ENCODE measurements at regions not wholly inside any gene's neighbourhood (a gene's known extent, or its start where the extent isn't known, plus 50 kb on each side); places are given as distances from the start of the nearest gene placed in this dataset.

DNA sequence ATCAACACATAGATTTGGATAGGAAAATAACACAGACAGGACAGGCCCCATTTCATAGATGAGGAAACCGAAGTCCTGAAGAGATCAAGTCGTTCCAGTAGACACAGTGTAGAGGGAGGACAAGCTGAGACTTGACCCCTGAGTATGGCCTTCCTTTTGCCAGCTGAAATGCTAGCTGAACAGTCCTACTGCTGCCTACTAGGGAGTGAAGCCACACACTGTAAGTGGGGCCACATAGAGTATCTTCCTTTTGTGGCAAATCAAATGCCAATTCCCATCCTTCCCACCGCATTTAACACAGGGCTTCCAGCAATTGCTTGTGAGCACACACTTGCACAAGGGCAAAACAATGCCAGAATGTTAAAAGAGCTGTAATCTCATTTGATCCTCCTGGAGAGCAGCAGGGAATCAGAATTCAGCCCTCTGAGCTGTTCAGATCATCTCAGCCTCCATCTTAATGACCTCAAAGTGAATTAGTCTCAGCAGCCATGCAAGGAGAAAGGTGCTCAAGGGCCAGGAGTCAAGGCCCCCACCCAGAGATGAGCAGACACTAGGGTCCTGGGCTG is 380.5 kb downstream of the EMP1 start:
- peaks cover 2 to 4% of the 10 kb centered on the region in 2 donors for H3K27me3 Mint-ChIP-seq
- no peak overlapping the region for H3K27ac ChIP-seq (ENCODE audit: low read length)
- POLR2A ChIA-PET = no interaction called here
- no peak for DNase-seq
- ATAC-seq (replicated peaks in 1 of 4) = no peak
- 83% methylated on average over 1 of the region's 3 CpGs for WGBS (ENCODE audit: insufficient coverage)
- H3K4me1 Mint-ChIP-seq = no peaks in the 10 kb centered on the region
- H3K36me3 Mint-ChIP-seq = no peaks in the 10 kb centered on the region
- H3K27me3 ChIP-seq (replicated peaks in 1 of 2; ENCODE audit: control insufficient read depth in 2 of 2, extremely low read depth in 1 of 2, insufficient read depth in 2 of 2, low read length in 1 of 2) = no peaks in the 10 kb centered on the region
- H3K27ac Mint-ChIP-seq = no peak overlapping the region
- no peak overlapping the region for H3K4me3 Mint-ChIP-seq
- no peaks in the 10 kb centered on the region for H3K36me3 ChIP-seq (ENCODE audit: control insufficient read depth in 2 of 2, extremely low read depth in 1 of 2, insufficient read depth in 1 of 2, low read length in 1 of 2)
- no peaks in the 10 kb centered on the region for H3K9me3 Mint-ChIP-seq
- no peaks in the 10 kb centered on the region for H3K9me3 ChIP-seq
- CTCF ChIA-PET = no interaction called here
- no peaks in the 10 kb centered on the region for H3K4me1 ChIP-seq (ENCODE audit: control insufficient read depth in 1 of 2, extremely low read depth in 1 of 2, insufficient read depth in 2 of 2, low read length in 2 of 2)
- H3K4me3 ChIP-seq (ENCODE audit: control insufficient read depth in 1 of 2, extremely low read depth in 1 of 2, low read length in 1 of 2) = no peak overlapping the region

DNA sequence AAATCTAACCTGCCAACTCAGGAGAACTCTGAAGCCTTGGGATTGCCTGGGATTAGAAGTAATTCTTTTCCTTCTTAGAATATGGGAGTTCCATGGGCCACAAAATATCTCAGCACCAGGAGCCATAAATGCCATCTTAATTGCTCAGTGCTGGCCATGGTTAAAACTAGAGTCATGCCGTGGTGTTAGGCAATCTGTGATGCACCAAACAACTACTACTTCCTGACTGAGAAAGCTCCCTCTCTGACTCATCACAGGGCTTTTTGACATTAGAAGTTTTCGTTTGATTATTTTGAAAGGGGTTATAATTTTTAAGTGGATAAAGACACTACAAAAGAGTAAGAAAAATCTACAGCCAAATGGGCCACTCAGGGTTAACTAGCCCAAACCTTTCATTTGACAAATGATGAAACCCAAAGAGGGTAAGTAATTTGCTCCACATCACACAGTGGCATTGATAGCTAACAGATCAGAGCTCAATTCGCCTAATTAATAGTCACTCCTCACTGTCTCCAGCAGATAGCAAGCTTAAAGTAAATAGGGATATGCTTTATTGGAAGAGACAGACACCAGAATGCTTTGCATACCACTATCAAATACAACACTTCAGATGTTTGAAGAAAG is 377.3 kb downstream of the EMP1 start:
- peaks cover 2 to 4% of the 10 kb centered on the region in 2 donors for H3K27me3 Mint-ChIP-seq
- ChIA-PET CTCF (no interaction called here), POLR2A (no interaction called here)
- Histone ChIP-seq H3K36me3 (ENCODE audit: control insufficient read depth in 2 of 2, extremely low read depth in 1 of 2, insufficient read depth in 1 of 2, low read length in 1 of 2) (no peaks in the 10 kb centered on the region), H3K9me3 (no peaks in the 10 kb centered on the region), H3K27me3 (replicated peaks in 1 of 2; ENCODE audit: control insufficient read depth in 2 of 2, extremely low read depth in 1 of 2, insufficient read depth in 2 of 2, low read length in 1 of 2) (no peaks in the 10 kb centered on the region), H3K4me1 (ENCODE audit: control insufficient read depth in 1 of 2, extremely low read depth in 1 of 2, insufficient read depth in 2 of 2, low read length in 2 of 2) (no peaks in the 10 kb centered on the region), H3K4me3 (ENCODE audit: control insufficient read depth in 1 of 2, extremely low read depth in 1 of 2, low read length in 1 of 2) (no peak overlapping the region), H3K27ac (ENCODE audit: low read length) (no peak overlapping the region)
- no peak overlapping the region for H3K4me3 Mint-ChIP-seq
- H3K9me3 Mint-ChIP-seq = no peaks in the 10 kb centered on the region
- no peak overlapping the region for H3K27ac Mint-ChIP-seq
- no CpG with 5 or more reads among the region's 3 CpGs for WGBS (ENCODE audit: insufficient coverage)
- ATAC-seq (replicated peaks in 1 of 4) = no peak
- DNase-seq = no peak
- H3K4me1 Mint-ChIP-seq = no peaks in the 10 kb centered on the region
- H3K36me3 Mint-ChIP-seq = no peaks in the 10 kb centered on the region

DNA sequence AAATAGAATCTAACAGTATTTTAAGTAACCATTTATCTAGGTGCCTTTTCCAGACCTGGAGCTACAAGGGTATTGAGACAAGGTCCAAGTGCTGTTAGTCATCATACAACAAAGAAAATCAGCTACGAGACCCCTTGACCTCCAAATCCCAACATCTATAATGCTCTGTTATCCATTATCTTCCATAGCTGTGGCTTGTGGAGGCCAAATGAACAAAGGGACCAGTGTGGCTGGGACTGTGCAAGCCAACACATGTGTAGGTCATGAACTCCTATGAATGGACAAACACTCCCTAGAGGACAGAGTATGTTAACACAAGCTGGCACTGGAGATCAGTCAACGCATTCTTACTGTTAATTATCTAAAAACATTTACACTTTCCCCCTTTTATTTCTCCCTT is 374.5 kb downstream of the EMP1 start:
- H3K36me3 Mint-ChIP-seq = no peaks in the 10 kb centered on the region
- no peak overlapping the region for H3K27ac Mint-ChIP-seq
- no peaks in the 10 kb centered on the region for H3K9me3 ChIP-seq
- H3K4me1 ChIP-seq (ENCODE audit: control insufficient read depth in 1 of 2, extremely low read depth in 1 of 2, insufficient read depth in 2 of 2, low read length in 2 of 2) = no peaks in the 10 kb centered on the region
- DNase-seq (no peak), ATAC-seq (replicated peaks in 1 of 4) (no peak)
- ChIA-PET CTCF (no interaction called here), POLR2A (no interaction called here)
- H3K27me3 ChIP-seq (replicated peaks in 1 of 2; ENCODE audit: control insufficient read depth in 2 of 2, extremely low read depth in 1 of 2, insufficient read depth in 2 of 2, low read length in 1 of 2) = no peaks in the 10 kb centered on the region
- H3K27me3 Mint-ChIP-seq = peaks cover 0 to 4% of the 10 kb centered on the region in 2 donors
- no peak overlapping the region for H3K4me3 Mint-ChIP-seq
- H3K9me3 Mint-ChIP-seq = no peaks in the 10 kb centered on the region
- H3K4me3 ChIP-seq (ENCODE audit: control insufficient read depth in 1 of 2, extremely low read depth in 1 of 2, low read length in 1 of 2) = no peak overlapping the region
- H3K4me1 Mint-ChIP-seq = no peaks in the 10 kb centered on the region
- 83% methylated on average over 1 of the region's 2 CpGs for WGBS (ENCODE audit: insufficient coverage)
- H3K36me3 ChIP-seq (ENCODE audit: control insufficient read depth in 2 of 2, extremely low read depth in 1 of 2, insufficient read depth in 1 of 2, low read length in 1 of 2) = no peaks in the 10 kb centered on the region
- H3K27ac ChIP-seq (ENCODE audit: low read length) = no peak overlapping the region

DNA sequence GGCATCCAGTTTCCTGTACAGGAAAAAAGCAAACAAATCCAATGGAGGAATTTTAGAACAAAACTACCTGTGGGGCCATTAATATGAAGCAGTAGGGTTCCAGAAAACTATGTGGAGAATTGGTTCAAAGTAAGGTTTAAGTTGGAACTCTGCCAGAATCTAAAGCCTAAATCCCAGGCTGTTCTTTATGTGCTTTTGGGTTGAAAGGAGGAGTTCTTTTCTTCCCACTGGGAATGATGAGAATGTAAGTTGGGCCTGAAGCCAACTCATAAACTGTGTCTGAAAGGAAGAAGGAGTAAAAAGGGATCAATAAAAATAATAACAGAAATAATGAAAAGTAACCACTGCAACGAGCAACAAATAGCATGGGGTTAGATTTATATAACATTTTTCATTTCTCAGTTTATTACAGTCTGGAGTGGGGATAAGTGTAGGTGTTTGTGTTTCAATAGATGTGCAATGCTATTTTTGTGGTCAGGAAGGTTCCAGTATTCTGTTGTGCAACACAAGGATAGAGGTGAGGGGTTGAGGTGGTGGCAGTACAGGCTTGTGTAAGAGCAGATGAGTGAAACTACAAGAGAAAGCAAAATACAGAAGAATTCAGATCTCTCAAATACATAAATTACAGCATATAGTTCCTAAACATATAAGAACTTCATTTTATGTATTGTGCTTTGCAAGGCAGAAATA is 373.6 kb downstream of the EMP1 start:
- WGBS (ENCODE audit: insufficient coverage) = no CpG with 5 or more reads among the region's 1 CpG
- H3K4me1 Mint-ChIP-seq = no peaks in the 10 kb centered on the region

DNA sequence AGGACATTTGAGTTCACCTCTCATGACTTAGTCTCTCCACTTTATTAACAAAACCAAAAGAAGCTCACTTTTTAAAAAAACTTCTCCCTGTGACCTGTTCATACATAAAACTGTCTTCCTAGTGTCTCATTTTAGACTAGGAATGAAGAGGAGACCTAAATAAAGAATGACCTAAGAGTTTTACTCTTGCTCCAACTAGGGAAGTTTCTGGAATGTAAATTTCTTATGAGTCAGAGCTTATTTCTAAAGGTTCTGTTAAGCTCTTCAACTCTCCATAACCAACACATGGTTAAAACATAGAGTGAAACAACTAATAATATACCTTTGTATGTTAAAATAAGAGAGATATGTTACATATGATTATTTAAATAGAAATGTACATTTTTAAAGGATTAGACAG is 369.8 kb downstream of the EMP1 start:
- Mint-ChIP-seq H3K36me3 (no peaks in the 10 kb centered on the region), H3K4me1 (no peaks in the 10 kb centered on the region), H3K27ac (no peak overlapping the region), H3K4me3 (no peak overlapping the region), H3K27me3 (peaks cover 4% of the 10 kb centered on the region in 2 donors), H3K9me3 (peaks cover 0 to 10% (median 4%) of the 10 kb centered on the region in 3 donors)
- ATAC-seq (replicated peaks in 1 of 4) = no peak
- Histone ChIP-seq H3K27ac (ENCODE audit: low read length) (no peak overlapping the region), H3K36me3 (ENCODE audit: control insufficient read depth in 2 of 2, extremely low read depth in 1 of 2, insufficient read depth in 1 of 2, low read length in 1 of 2) (no peaks in the 10 kb centered on the region), H3K4me1 (ENCODE audit: control insufficient read depth in 1 of 2, extremely low read depth in 1 of 2, insufficient read depth in 2 of 2, low read length in 2 of 2) (no peaks in the 10 kb centered on the region), H3K4me3 (ENCODE audit: control insufficient read depth in 1 of 2, extremely low read depth in 1 of 2, low read length in 1 of 2) (no peak overlapping the region), H3K27me3 (replicated peaks in 1 of 2; ENCODE audit: control insufficient read depth in 2 of 2, extremely low read depth in 1 of 2, insufficient read depth in 2 of 2, low read length in 1 of 2) (no peaks in the 10 kb centered on the region), H3K9me3 (no peaks in the 10 kb centered on the region)
- DNase-seq = no peak
- CTCF ChIA-PET = no interaction called here
- POLR2A ChIA-PET = no interaction called here

More for the DNA sequence above, 373.6 kb downstream of the EMP1 start:
- Mint-ChIP-seq H3K36me3 (no peaks in the 10 kb centered on the region), H3K9me3 (no peaks in the 10 kb centered on the region), H3K27me3 (peaks cover 4% of the 10 kb centered on the region in 2 donors), H3K27ac (no peak overlapping the region), H3K4me3 (no peak overlapping the region)
- Histone ChIP-seq H3K27me3 (replicated peaks in 1 of 2; ENCODE audit: control insufficient read depth in 2 of 2, extremely low read depth in 1 of 2, insufficient read depth in 2 of 2, low read length in 1 of 2) (no peaks in the 10 kb centered on the region), H3K36me3 (ENCODE audit: control insufficient read depth in 2 of 2, extremely low read depth in 1 of 2, insufficient read depth in 1 of 2, low read length in 1 of 2) (no peaks in the 10 kb centered on the region), H3K4me1 (ENCODE audit: control insufficient read depth in 1 of 2, extremely low read depth in 1 of 2, insufficient read depth in 2 of 2, low read length in 2 of 2) (no peaks in the 10 kb centered on the region), H3K9me3 (no peaks in the 10 kb centered on the region), H3K27ac (ENCODE audit: low read length) (no peak overlapping the region), H3K4me3 (ENCODE audit: control insufficient read depth in 1 of 2, extremely low read depth in 1 of 2, low read length in 1 of 2) (no peak overlapping the region)
- CTCF ChIA-PET = no interaction called here
- POLR2A ChIA-PET = no interaction called here
- ATAC-seq (replicated peaks in 1 of 4) (no peak), DNase-seq (no peak)

DNA sequence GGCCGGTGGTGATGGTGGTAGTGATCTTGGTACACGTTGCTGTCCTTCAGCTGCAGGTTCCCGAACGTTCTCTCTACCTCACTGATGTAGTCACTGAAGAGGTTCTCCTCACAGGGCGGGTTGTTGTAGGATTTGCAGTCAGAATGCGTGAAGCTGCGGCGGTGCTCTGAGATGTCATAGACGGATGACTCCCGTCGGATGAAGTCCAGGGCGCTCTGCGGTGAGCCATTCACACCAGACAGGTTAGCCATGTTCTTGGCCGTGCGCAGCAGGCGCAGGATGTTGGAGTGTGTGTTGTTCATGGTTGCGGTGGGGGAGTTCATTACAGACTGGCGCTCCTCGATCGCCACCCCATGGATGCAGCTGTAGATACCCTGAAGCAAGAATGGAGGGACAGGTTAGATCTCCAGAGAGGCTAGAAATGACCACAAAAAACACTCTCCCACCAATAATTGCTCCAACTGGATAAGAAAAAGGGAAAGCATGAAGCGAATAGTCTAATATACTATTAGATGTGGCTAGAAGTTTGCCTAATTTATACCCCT is 367.8 kb downstream of the EMP1 start:
- Mint-ChIP-seq H3K4me3 (no peak overlapping the region), H3K4me1 (no peaks in the 10 kb centered on the region), H3K27ac (no peak overlapping the region), H3K27me3 (peaks cover 4% of the 10 kb centered on the region in 2 donors), H3K36me3 (no peaks in the 10 kb centered on the region), H3K9me3 (peaks cover 0 to 10% (median 4%) of the 10 kb centered on the region in 3 donors)
- over 99% methylated on average over 11 of the region's 21 CpGs for WGBS (ENCODE audit: insufficient coverage)
- no peaks in the 10 kb centered on the region for H3K4me1 ChIP-seq (ENCODE audit: control insufficient read depth in 1 of 2, extremely low read depth in 1 of 2, insufficient read depth in 2 of 2, low read length in 2 of 2)
- H3K27ac ChIP-seq (ENCODE audit: low read length) = no peak overlapping the region
- H3K4me3 ChIP-seq (ENCODE audit: control insufficient read depth in 1 of 2, extremely low read depth in 1 of 2, low read length in 1 of 2) = no peak overlapping the region
- POLR2A ChIA-PET = no interaction called here
- CTCF ChIA-PET = no interaction called here
- no peak for DNase-seq
- H3K27me3 ChIP-seq (replicated peaks in 1 of 2; ENCODE audit: control insufficient read depth in 2 of 2, extremely low read depth in 1 of 2, insufficient read depth in 2 of 2, low read length in 1 of 2) = peaks cover 0 to 3% of the 10 kb centered on the region in 2 experiments
- ATAC-seq (replicated peaks in 1 of 4) = no peak
- H3K9me3 ChIP-seq = no peaks in the 10 kb centered on the region
- no peaks in the 10 kb centered on the region for H3K36me3 ChIP-seq (ENCODE audit: control insufficient read depth in 2 of 2, extremely low read depth in 1 of 2, insufficient read depth in 1 of 2, low read length in 1 of 2)
